GM12878 (cell line): ENCODE measurements at regions not wholly inside any gene's neighbourhood (a gene's known extent, or its start where the extent isn't known, plus 50 kb on each side); places are given as distances from the start of the nearest gene placed in this dataset.

Source experiments
- IKZF1 ChIP-seq: fragments of 450-650 bp; conservative IDR thresholded peaks from 2 replicates; pipeline ENCODE4 v1.6.1; 2017; ENCODE audit warnings: antibody characterized with exemption, mild to moderate bottlenecking
- POLR2A ChIP-seq: IDR thresholded peaks from 2 replicates; pipeline ENCODE4 v1.6.1; 2011; ENCODE audit warnings: low read depth, mild to moderate bottlenecking, low read length
- TCF12 ChIP-seq: IDR thresholded peaks from 2 replicates; pipeline ENCODE4 v1.6.1; 2011; ENCODE audit warnings: low read depth, mild to moderate bottlenecking, low read length
- TF ChIP-seq, protein P1 (sequence below): IDR thresholded peaks from 2 replicates; pipeline ENCODE4 v1.6.1; 2011; ENCODE audit warnings: low read depth, mild to moderate bottlenecking, low read length, moderate library complexity, borderline replicate concordance; ENCODE audit errors: extremely low read depth
- TF ChIP-seq, protein P2 (sequence below), 3 experiments: IDR thresholded peaks in 2 of 3; conservative IDR thresholded peaks in 1 of 3; 2 replicates each; pipeline ENCODE4 v1.5.1; 2011; ENCODE audit warnings: low read depth in 3 of 3, low read length in 3 of 3, mild to moderate bottlenecking in 3 of 3, control low read depth in 2 of 3, moderate library complexity in 2 of 3, inconsistent platforms in 1 of 3, mixed read lengths in 1 of 3; ENCODE audit not compliant: control insufficient read depth in 2 of 3, insufficient read depth in 1 of 3; ENCODE audit errors: extremely low read depth in 1 of 3

DNA sequence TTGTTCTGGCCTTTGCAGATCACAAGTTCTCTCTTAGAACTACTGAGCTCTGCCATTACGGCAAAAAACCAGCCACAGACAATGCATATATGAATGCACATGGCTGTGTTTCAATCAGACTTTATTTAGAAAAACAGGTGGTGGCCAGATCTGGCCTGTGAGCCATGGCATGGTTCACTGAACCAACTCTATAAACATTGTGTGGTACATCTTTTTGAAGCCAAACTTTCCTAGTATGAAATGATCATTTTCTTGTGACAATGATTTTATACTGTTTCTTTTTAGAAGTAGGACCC lies 65.9 kb upstream of the AMZ2 start:
- TF ChIP-seq POLR2A = no peak
- TF ChIP-seq IKZF1 = no peak
- TF ChIP-seq, protein P1, sequence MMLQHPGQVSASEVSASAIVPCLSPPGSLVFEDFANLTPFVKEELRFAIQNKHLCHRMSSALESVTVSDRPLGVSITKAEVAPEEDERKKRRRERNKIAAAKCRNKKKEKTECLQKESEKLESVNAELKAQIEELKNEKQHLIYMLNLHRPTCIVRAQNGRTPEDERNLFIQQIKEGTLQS = no peak
- TF ChIP-seq TCF12 = no peak
- TF ChIP-seq, protein P2, sequence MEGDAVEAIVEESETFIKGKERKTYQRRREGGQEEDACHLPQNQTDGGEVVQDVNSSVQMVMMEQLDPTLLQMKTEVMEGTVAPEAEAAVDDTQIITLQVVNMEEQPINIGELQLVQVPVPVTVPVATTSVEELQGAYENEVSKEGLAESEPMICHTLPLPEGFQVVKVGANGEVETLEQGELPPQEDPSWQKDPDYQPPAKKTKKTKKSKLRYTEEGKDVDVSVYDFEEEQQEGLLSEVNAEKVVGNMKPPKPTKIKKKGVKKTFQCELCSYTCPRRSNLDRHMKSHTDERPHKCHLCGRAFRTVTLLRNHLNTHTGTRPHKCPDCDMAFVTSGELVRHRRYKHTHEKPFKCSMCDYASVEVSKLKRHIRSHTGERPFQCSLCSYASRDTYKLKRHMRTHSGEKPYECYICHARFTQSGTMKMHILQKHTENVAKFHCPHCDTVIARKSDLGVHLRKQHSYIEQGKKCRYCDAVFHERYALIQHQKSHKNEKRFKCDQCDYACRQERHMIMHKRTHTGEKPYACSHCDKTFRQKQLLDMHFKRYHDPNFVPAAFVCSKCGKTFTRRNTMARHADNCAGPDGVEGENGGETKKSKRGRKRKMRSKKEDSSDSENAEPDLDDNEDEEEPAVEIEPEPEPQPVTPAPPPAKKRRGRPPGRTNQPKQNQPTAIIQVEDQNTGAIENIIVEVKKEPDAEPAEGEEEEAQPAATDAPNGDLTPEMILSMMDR (IDR thresholded peaks at IDR 0.05 in 2 of 3, conservative IDR thresholded peaks at IDR 0.05 in 1 of 3; ENCODE audit: control insufficient read depth in 2 of 3, extremely low read depth in 1 of 3, insufficient read depth in 1 of 3, low read depth in 3 of 3, low read length in 3 of 3) = no peak
